DND-41 (cell line): ENCODE measurements at regions not wholly inside any gene's neighbourhood (a gene's known extent, or its start where the extent isn't known, plus 50 kb on each side); places are given as distances from the start of the nearest gene placed in this dataset.
A peak's percentile ranks its signal among the peaks of the same experiment; 100 is the strongest.
"Not testable (repeated sequence)": the region's sequence is repeated elsewhere in the genome, so short reads cannot be mapped to it uniquely, and the experiment has no call there.

Experiments
- ATAC-seq: fragments of 200-7000 bp; cut with Tn5 transposase; 3 replicates; pipeline ENCODE4 v1.9.1; 2021; ENCODE audit warnings: low read depth; ENCODE audit not compliant: insufficient read depth
- DNase-seq: peaks from one replicate; pipeline ENCODE4 v3.0.0-alpha.2; 2020
- H2AFZ ChIP-seq: 2 replicates; pipeline ENCODE4 v1.6.0; 2012; ENCODE audit warnings: low read depth, low read length
- H3K27ac ChIP-seq: 2 replicates; pipeline ENCODE4 v1.5.1; 2012; ENCODE audit warnings: low read length, inconsistent platforms
- H3K27me3 ChIP-seq: fragments of 200-600 bp; sonication (generic); 2 replicates; pipeline ENCODE4 v1.6.0; 2012; ENCODE audit warnings: low read length, mild to moderate bottlenecking, inconsistent platforms; ENCODE audit not compliant: insufficient read depth, poor library complexity
- H3K36me3 ChIP-seq: 2 replicates; pipeline ENCODE4 v1.5.1; 2012; ENCODE audit warnings: low read length, inconsistent platforms; ENCODE audit not compliant: insufficient read depth
- H3K4me1 ChIP-seq: 2 replicates; pipeline ENCODE4 v1.5.1; 2012; ENCODE audit warnings: mild to moderate bottlenecking, low read length; ENCODE audit not compliant: insufficient read depth
- H3K4me2 ChIP-seq: 2 replicates; pipeline ENCODE4 v1.6.0; 2012; ENCODE audit warnings: mild to moderate bottlenecking, moderate library complexity, low read length, inconsistent platforms; ENCODE audit not compliant: insufficient read depth
- H3K4me3 ChIP-seq, 2 experiments: fragments of 200-600 bp in 1 of 2; shearing (Covaris generic) in 1 of 2; 2 replicates each; pipeline ENCODE4 v1.5.1; 2012 to 2016; ENCODE audit warnings: inconsistent platforms in 2 of 2, low read length in 2 of 2, mild to moderate bottlenecking in 2 of 2, low read depth in 1 of 2, moderate library complexity in 1 of 2
- H3K79me2 ChIP-seq: 2 replicates; pipeline ENCODE4 v1.6.0; 2012; ENCODE audit warnings: low read length, inconsistent platforms; ENCODE audit not compliant: insufficient read depth
- H3K9ac ChIP-seq: 2 replicates; pipeline ENCODE4 v1.6.0; 2012; ENCODE audit warnings: low read depth, mild to moderate bottlenecking, inconsistent platforms, low read length, moderate library complexity
- H3K9me3 ChIP-seq: 2 replicates; pipeline ENCODE4 v1.5.1; 2012; ENCODE audit warnings: low read length, moderate library complexity, mild to moderate bottlenecking, inconsistent platforms; ENCODE audit not compliant: insufficient read depth, severe bottlenecking
- H4K20me1 ChIP-seq: 2 replicates; pipeline ENCODE4 v1.6.0; 2012; ENCODE audit warnings: low read length; ENCODE audit not compliant: insufficient read depth
- EZH2 ChIP-seq: IDR thresholded peaks from 3 replicates; pipeline ENCODE4 v1.6.1; 2012; ENCODE audit warnings: borderline replicate concordance, low read depth, mild to moderate bottlenecking, moderate library complexity, low read length, inconsistent platforms; ENCODE audit not compliant: severe bottlenecking
- TF ChIP-seq, protein P1 (sequence below): IDR thresholded peaks from 2 replicates; pipeline ENCODE4 v1.5.1; 2012; ENCODE audit warnings: borderline replicate concordance, low read length, moderate library complexity, mild to moderate bottlenecking; ENCODE audit not compliant: poor library complexity, severe bottlenecking; ENCODE audit errors: extremely low read depth

DNA sequence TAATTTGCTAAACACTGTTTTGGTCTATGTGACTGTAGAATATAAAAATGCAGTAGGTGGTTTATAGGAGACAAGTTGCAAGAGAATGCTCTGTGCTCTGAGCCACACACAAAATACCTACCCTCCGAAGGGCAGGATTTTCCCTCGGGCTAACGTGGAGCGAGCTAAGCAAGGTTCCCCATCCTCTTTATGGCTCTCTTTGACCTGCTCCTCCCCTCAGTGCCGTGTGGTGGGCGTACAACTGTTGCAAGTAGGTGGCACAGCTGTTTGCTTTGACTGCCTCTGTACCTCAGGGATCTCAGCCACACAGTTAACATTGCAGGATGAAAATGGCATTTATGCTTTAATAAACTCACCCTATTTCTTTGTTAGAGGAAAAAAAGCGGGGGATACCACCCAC is 339.1 kb downstream of the SATB1 start:
- no peaks in the 10 kb centered on the region for H3K79me2 ChIP-seq
- no peak overlapping the region for H3K4me3 ChIP-seq
- H3K4me1 ChIP-seq = peaks cover 56% of the 10 kb centered on the region
- H3K9ac ChIP-seq = peak overlapping the region; percentile 28
- H3K4me2 ChIP-seq = peak overlapping the region; percentile 29
- TF ChIP-seq, protein P1, sequence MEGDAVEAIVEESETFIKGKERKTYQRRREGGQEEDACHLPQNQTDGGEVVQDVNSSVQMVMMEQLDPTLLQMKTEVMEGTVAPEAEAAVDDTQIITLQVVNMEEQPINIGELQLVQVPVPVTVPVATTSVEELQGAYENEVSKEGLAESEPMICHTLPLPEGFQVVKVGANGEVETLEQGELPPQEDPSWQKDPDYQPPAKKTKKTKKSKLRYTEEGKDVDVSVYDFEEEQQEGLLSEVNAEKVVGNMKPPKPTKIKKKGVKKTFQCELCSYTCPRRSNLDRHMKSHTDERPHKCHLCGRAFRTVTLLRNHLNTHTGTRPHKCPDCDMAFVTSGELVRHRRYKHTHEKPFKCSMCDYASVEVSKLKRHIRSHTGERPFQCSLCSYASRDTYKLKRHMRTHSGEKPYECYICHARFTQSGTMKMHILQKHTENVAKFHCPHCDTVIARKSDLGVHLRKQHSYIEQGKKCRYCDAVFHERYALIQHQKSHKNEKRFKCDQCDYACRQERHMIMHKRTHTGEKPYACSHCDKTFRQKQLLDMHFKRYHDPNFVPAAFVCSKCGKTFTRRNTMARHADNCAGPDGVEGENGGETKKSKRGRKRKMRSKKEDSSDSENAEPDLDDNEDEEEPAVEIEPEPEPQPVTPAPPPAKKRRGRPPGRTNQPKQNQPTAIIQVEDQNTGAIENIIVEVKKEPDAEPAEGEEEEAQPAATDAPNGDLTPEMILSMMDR = peak; percentile 37
- no peak for TF ChIP-seq EZH2
- no peaks in the 10 kb centered on the region for H3K27me3 ChIP-seq
- no peaks in the 10 kb centered on the region for H4K20me1 ChIP-seq
- ATAC-seq (peak; percentile 50), DNase-seq (peak; percentile 61)
- H3K36me3 ChIP-seq = no peaks in the 10 kb centered on the region
- no peaks in the 10 kb centered on the region for H3K9me3 ChIP-seq
- H3K27ac ChIP-seq = peak overlapping the region; percentile 76
- H2AFZ ChIP-seq = peak overlapping the region; percentile 57

DNA sequence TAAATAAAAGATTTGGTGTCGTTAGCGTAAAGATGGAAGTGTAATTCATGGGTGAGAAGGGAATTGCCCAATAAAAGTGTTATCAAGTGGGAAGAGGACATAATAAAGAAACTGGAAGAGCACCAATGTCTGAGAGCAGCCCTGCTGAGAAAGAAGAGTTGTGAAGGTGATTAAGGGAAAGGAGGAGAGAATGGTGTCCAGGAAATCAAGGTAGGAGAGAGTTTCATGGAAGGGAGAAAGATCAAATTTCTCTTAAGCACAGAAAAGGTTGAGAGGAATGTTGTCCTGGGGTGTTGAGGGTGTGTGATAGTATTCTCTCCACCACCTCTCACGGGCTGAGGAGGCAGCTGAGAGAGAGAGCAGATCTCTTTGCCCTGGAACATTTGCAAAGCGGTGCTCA is 339.7 kb downstream of the SATB1 start:
- ATAC-seq (no peak), DNase-seq (no peak)
- H3K27ac ChIP-seq = peak overlapping the region; percentile 76
- H3K4me3 ChIP-seq = no peak overlapping the region
- no peaks in the 10 kb centered on the region for H4K20me1 ChIP-seq
- TF ChIP-seq, protein P1 = no peak
- no peak for TF ChIP-seq EZH2
- no peaks in the 10 kb centered on the region for H3K36me3 ChIP-seq
- no peaks in the 10 kb centered on the region for H3K27me3 ChIP-seq
- peaks cover 62% of the 10 kb centered on the region for H3K4me1 ChIP-seq
- peak overlapping the region; percentile 28 for H3K9ac ChIP-seq
- H3K79me2 ChIP-seq = no peaks in the 10 kb centered on the region
- H3K4me2 ChIP-seq = 0 out of 2 replicates have a peak overlapping the region, but pooled peaks have one; percentile 29
- peak overlapping the region; percentile 57 for H2AFZ ChIP-seq
- H3K9me3 ChIP-seq = no peaks in the 10 kb centered on the region

DNA sequence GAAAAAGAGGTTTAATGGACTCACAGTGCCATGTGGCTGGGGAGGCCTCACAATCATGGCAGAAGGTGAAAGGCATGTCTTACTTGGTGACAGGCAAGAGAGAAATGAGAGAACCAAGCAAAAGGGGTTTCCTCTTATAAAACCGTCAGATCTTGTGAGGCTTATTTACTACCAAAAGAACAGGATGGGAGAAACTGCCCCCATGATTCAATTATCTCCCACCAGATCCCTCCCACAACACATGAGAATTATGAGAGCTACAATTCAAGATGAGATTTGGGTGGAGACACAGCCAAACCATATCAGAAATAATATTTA is 340.8 kb upstream of the TBC1D5 start:
- not testable (repeated sequence) for DNase-seq, H4K20me1 ChIP-seq, H3K27me3 ChIP-seq, H3K4me2 ChIP-seq, H3K27ac ChIP-seq, H2AFZ ChIP-seq, H3K79me2 ChIP-seq, H3K9me3 ChIP-seq, H3K4me3 ChIP-seq, H3K9ac ChIP-seq, ATAC-seq, H3K36me3 ChIP-seq
- peaks cover 61% of the 10 kb centered on the region for H3K4me1 ChIP-seq

DNA sequence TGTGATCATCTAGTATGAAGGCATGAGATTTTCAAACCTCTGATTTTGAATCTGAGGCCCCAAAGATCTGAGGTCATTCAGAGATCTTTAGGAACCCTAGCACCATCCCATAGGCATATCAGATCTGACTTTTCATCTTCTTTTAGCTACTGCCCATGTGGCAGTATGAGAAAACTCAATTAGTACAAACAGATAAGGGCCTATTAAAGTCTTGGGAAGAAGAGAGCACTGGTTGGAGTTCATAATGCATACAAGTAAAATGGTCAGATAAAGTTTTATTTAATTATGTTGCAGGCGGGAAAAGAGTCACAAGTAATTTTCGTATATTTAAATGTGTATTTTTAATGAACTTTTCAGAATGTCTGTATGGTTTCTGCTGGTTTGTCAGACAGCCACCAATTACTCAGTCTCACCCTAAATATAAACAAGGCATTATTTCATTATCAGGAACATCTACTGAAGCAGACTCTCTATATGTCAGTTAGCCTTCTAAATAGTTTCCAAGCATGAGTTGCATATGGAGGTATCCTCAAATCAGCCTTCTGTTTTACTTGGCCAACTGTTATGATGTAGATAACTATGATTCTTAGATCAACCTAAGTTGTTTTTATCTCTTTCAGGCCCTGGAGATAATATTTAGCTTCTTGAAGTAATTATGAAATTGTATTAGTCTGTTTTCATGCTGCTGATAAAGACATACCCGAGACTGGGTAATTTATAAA is 340.3 kb upstream of the TBC1D5 start:
- Histone ChIP-seq H4K20me1 (no peaks in the 10 kb centered on the region), H3K4me1 (peaks cover 56% of the 10 kb centered on the region), H3K36me3 (no peaks in the 10 kb centered on the region), H3K79me2 (no peaks in the 10 kb centered on the region), H3K9ac (no peak overlapping the region), H3K9me3 (no peaks in the 10 kb centered on the region), H2AFZ (no peak overlapping the region), H3K27ac (no peak overlapping the region), H3K4me3 (no peak overlapping the region), H3K27me3 (no peaks in the 10 kb centered on the region), H3K4me2 (no peak overlapping the region)
- DNase-seq = no peak
- TF ChIP-seq, protein P1 = no peak
- no peak for TF ChIP-seq EZH2
- no peak for ATAC-seq
